ENCODE measurements at regions not wholly inside any gene's neighbourhood (a gene's known extent, or its start where the extent isn't known, plus 50 kb on each side); places are given as distances from the start of the nearest gene placed in this dataset.

- Histone ChIP-seq H3K4me3 (replicated peaks in 1 of 2; ENCODE audit: low read depth in 1 of 2, low read length in 2 of 2) (no peak overlapping the region), H3K27ac (ENCODE audit: low read depth, low read length) (no peak overlapping the region), H3K36me3 (ENCODE audit: control insufficient read depth in 1 of 2, insufficient read depth in 2 of 2, low read length in 2 of 2) (no peaks in the 10 kb centered on the region), H2AFZ (ENCODE audit: low read depth, low read length, poor library complexity, severe bottlenecking) (no peak overlapping the region), H3K9ac (ENCODE audit: low read length) (no peak overlapping the region), H3K4me2 (ENCODE audit: low read length) (no peak overlapping the region), H4K20me1 (ENCODE audit: insufficient read depth) (no peaks in the 10 kb centered on the region), H3K9me3 (ENCODE audit: control insufficient read depth in 1 of 2, insufficient read depth in 1 of 2, low read depth in 1 of 2, low read length in 2 of 2) (no peaks in the 10 kb centered on the region), H3K27me3 (ENCODE audit: insufficient read depth, low read length) (no peaks in the 10 kb centered on the region), H3K4me1 (ENCODE audit: control insufficient read depth in 1 of 2, insufficient read depth in 2 of 2, low read length in 2 of 2) (no peaks in the 10 kb centered on the region), H3K79me2 (ENCODE audit: insufficient read depth, low read length) (no peaks in the 10 kb centered on the region), H3K9me2 (ENCODE audit: insufficient read depth) (no peaks in the 10 kb centered on the region)
- POLR2A ChIA-PET: no interaction called here
- DNase-seq (ENCODE audit: low read depth, low spot score): no peak
- ATAC-seq: no peak
- RAD21 ChIA-PET (ENCODE audit: low non-redundant PET in 1 of 2, low total read pairs in 2 of 2, uncharacterized antibody in 2 of 2, unreplicated experiment in 2 of 2): no interaction called here
- intact Hi-C loops (cut with micrococcal nuclease): no loop called here
- no peak for TF ChIP-seq TCF7L2 (IDR thresholded peaks at IDR 0.05; ENCODE audit: borderline replicate concordance, extremely low read depth, insufficient read depth, insufficient read length)
- TF ChIP-seq, protein P1, sequence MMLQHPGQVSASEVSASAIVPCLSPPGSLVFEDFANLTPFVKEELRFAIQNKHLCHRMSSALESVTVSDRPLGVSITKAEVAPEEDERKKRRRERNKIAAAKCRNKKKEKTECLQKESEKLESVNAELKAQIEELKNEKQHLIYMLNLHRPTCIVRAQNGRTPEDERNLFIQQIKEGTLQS (IDR thresholded peaks at IDR 0.05): no peak
- TF ChIP-seq, protein P2, sequence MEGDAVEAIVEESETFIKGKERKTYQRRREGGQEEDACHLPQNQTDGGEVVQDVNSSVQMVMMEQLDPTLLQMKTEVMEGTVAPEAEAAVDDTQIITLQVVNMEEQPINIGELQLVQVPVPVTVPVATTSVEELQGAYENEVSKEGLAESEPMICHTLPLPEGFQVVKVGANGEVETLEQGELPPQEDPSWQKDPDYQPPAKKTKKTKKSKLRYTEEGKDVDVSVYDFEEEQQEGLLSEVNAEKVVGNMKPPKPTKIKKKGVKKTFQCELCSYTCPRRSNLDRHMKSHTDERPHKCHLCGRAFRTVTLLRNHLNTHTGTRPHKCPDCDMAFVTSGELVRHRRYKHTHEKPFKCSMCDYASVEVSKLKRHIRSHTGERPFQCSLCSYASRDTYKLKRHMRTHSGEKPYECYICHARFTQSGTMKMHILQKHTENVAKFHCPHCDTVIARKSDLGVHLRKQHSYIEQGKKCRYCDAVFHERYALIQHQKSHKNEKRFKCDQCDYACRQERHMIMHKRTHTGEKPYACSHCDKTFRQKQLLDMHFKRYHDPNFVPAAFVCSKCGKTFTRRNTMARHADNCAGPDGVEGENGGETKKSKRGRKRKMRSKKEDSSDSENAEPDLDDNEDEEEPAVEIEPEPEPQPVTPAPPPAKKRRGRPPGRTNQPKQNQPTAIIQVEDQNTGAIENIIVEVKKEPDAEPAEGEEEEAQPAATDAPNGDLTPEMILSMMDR (IDR thresholded peaks at IDR 0.05 in 2 of 3, conservative IDR thresholded peaks at IDR 0.05 in 1 of 3; ENCODE audit: borderline replicate concordance in 1 of 3, insufficient read depth in 1 of 3, low read depth in 2 of 3, low read length in 2 of 3): no peak
- TF ChIP-seq, protein P3, sequence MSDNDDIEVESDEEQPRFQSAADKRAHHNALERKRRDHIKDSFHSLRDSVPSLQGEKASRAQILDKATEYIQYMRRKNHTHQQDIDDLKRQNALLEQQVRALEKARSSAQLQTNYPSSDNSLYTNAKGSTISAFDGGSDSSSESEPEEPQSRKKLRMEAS (IDR thresholded peaks at IDR 0.05): no peak
- no peak for TF ChIP-seq FOSL1 (IDR thresholded peaks at IDR 0.05; ENCODE audit: low read depth)
- TF ChIP-seq ELF1 (IDR thresholded peaks at IDR 0.05; ENCODE audit: borderline replicate concordance, low read depth): no peak
- TF ChIP-seq RAD21 (IDR thresholded peaks at IDR 0.05; ENCODE audit: low read depth): no peak
- no peak for TF ChIP-seq POLR2AphosphoS5 (IDR thresholded peaks at IDR 0.05; ENCODE audit: low read depth, low read length)
- no peak for TF ChIP-seq CBX3 (IDR thresholded peaks at IDR 0.05; ENCODE audit: low read depth)
- TF ChIP-seq EGR1 (IDR thresholded peaks at IDR 0.05; ENCODE audit: low read depth): no peak
- BruUV-seq (replicated peaks): no TSS peak
- CTCF ChIA-PET: no interaction called here
These were observed 127.0 kb upstream of the CASK start for GRCh38 chrX:42050345-42050744.

Measured in HCT116 (cell line).